ENCODE measurements at regions not wholly inside any gene's neighbourhood (a gene's known extent, or its start where the extent isn't known, plus 50 kb on each side); places are given as distances from the start of the nearest gene placed in this dataset.

- TF ChIP-seq CTCF (IDR thresholded peaks at IDR 0.05) = no peak
- Histone ChIP-seq H3K4me1 (peaks cover 0 to 4% (median 0%) of the 10 kb centered on the region in 9 donors), H3K36me3 (no peaks in the 10 kb centered on the region), H3K27me3 (no peaks in the 10 kb centered on the region), H3K27ac (no peak overlapping the region), H3K9me3 (peaks cover 0 to 8% (median 0%) of the 10 kb centered on the region in 11 donors), H3K4me3 (no peak overlapping the region)
- ATAC-seq (no peak), DNase-seq (no peak)
- intact Hi-C loops (cut with DNase I) = no loop called here
- WGBS, 2 donors = 86% methylated on average over 1 of the region's 1 CpG
Measured at GRCh38 chr3:176403531-176403930, 793.8 kb downstream of the TBL1XR1 start.

DNA sequence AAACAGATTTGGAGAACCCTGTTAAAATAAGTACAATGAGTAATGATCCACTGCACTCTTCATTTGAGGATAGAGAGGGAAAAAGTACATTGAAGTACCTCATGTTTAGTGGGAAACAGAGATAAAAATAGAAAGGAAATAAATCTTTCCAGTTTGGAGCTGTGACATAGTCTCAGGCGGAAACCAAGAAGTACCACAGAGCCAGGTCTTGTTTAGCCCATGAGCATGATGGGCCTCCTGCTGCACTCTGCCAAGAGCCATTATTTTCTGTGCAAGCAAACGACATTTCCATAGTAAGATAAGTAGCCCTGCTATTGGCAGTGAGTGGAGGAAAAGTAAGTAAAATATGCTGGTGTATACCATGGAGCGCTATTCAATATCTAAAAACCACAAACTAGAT, 796.1 kb downstream of the TBL1XR1 start:
- 58 to 72% methylated on average over 3 of the region's 3 CpGs for WGBS, 2 donors
- intact Hi-C loops (cut with DNase I) = no loop called here
- H3K9me3 ChIP-seq = peaks cover 0 to 19% (median 0%) of the 10 kb centered on the region in 11 donors
- TF ChIP-seq CTCF (IDR thresholded peaks at IDR 0.05) = no peak
- ATAC-seq (no peak), DNase-seq (no peak)
- no peaks in the 10 kb centered on the region for H3K27me3 ChIP-seq
- H3K27ac ChIP-seq = no peak overlapping the region
- no peak overlapping the region for H3K4me3 ChIP-seq
- H3K4me1 ChIP-seq = peaks cover 0 to 4% (median 0%) of the 10 kb centered on the region in 9 donors
- H3K36me3 ChIP-seq = no peaks in the 10 kb centered on the region

- no peak for DNase-seq
- no peak for TF ChIP-seq CTCF (IDR thresholded peaks at IDR 0.05)
- Histone ChIP-seq H3K4me3 (no peak overlapping the region), H3K27ac (no peak overlapping the region), H3K4me1 (peaks cover 0 to 4% (median 0%) of the 10 kb centered on the region in 9 donors), H3K27me3 (no peaks in the 10 kb centered on the region), H3K9me3 (peaks cover 0 to 30% (median 0%) of the 10 kb centered on the region in 11 donors), H3K36me3 (no peaks in the 10 kb centered on the region)
- peak in 1 of 8 donors; percentile 25 for ATAC-seq
- intact Hi-C loops (cut with DNase I) = no loop called here
- WGBS, 2 donors = 53 to 66% methylated on average over 2 of the region's 2 CpGs
Measured at GRCh38 chr3:176399193-176399592, 798.1 kb downstream of the TBL1XR1 start.

GRCh38 chr3:176395240-176395639, 802.0 kb downstream of the TBL1XR1 start:
- intact Hi-C loops (cut with DNase I) = no loop called here
- no peak overlapping the region for H3K27ac ChIP-seq
- no peaks in the 10 kb centered on the region for H3K36me3 ChIP-seq
- no peak for TF ChIP-seq CTCF (IDR thresholded peaks at IDR 0.05)
- no peaks in the 10 kb centered on the region for H3K27me3 ChIP-seq
- H3K4me1 ChIP-seq = peaks cover 0 to 4% (median 0%) of the 10 kb centered on the region in 9 donors
- 92 to 96% methylated on average over 2 of the region's 2 CpGs for WGBS, 2 donors
- ATAC-seq (no peak), DNase-seq (no peak)
- H3K4me3 ChIP-seq = no peak overlapping the region
- peaks cover 0 to 43% (median 0%) of the 10 kb centered on the region in 11 donors for H3K9me3 ChIP-seq

All from heart right ventricle (tissue), 16 donors.